HG03196 (cell line): ENCODE measurements at regions not wholly inside any gene's neighbourhood (a gene's known extent, or its start where the extent isn't known, plus 50 kb on each side); places are given as distances from the start of the nearest gene placed in this dataset.

ENCODE experiments used
- ATAC-seq: cut with Tn5 transposase; IDR thresholded peaks from one replicate; pipeline ENCODE4 v1.9.1; 2021; ENCODE audit not compliant: unreplicated experiment

DNA sequence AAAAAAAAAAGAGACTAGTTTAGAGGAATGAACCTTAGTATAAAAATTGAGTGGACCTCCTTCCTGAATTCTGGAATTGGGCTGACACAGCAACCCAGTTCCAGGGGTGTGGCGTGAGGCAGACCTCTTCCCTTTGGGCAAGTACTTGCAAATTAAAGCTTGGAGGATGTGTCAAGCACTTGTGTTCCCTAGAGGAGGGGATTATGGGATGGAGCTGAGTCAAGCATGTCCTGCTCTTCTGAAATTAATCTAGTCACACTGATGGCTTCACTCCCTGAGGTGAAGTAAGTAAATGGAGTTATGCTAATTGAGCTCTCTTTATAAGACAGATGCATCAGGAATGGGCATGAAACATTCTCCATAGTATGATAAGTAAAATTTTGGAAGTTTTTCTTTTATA, 107.7 kb upstream of the HTR2A start:
- no peak for ATAC-seq

DNA sequence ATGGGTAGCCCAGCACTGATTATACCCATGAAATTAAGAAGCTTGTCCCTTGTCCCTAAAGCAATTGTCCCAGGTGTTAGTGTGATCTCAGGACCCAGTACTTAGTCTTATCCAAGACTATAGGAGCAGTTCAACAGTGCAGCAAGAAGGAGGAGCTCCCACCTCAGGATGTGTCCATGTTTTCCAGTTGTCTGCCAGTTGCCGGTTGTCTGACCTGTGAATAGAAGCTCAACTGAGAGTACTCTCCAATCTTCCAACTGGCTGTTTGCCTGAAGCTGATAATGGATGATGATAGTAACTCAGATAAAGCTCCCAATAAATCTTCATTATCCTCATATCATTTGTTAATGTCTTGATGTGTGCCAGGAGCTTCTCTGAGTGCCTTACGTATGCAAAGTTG, 107.2 kb upstream of the HTR2A start:
- no peak for ATAC-seq

DNA sequence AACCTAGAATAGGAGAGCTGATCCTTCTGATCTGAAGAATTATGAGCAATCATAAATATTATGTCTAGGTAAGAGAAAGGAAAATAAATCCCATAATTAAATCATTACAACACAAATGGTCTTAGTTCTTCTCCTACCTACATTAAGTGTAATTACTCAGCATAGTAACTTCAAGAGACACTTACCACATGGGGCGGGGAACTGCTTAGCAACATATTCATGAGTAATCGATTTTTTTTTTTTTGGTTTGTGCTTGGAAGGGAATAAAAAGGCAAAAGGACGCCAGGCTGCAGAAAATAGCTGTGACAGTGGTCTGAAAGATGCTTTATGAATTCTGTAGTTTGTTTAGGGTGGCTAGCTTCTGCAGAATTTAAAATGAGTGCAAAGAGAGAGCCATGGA, 103.3 kb upstream of the HTR2A start:
- ATAC-seq, result no peak

DNA sequence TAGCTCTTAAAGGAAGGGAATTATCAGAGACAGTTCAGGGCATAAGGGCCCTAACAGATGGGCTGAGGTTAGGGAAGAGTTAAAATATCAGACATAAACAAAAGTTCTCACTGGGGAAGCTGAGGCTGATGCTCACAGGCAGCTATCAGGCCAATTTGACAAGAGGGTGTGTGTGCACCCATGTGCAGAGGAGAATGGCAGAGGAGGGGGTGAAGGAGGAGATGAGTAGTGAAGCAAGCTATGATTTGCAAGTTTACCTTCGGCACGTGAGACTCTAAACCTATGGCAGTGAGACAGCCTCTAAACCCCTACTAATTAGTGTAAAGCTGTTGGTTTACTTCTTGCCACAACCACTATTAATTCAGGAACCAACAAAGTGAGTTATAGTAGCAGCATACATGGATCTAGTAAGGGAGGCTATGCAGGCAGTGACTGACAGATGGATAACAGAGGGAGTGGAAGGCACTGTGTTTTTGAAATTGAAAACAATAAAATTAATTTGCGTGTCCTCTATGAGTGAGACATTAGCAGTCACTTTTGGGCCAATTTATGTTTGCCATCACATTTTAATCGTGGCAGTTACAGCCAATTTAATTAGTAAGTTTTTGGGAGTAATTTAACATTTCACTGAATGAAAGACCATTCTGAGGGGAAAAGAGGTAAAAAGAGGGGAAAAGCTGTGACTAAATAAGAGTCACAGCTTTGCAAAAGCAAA, 99.6 kb upstream of the HTR2A start:
- ATAC-seq, result peak; percentile 19

DNA sequence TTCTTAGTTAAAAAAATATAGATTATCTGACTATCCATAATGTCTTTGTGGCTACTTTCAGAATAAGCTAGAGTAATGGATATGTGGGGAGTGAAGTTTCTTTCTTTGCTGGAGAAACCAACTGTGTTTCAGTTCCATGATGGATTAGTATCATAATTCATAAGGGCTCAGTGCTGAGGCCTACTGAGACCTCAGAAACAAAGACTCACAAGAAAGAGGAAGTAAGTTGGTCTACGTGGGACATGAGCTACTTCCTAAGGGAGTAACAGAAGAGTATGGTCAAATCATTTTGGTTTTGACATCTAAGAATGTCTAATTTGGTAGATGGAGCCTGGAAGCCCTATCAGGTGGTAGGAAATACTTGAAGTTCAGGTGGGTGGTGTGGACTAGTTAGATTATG, 99.0 kb upstream of the HTR2A start:
- peak; percentile 78 for ATAC-seq

DNA sequence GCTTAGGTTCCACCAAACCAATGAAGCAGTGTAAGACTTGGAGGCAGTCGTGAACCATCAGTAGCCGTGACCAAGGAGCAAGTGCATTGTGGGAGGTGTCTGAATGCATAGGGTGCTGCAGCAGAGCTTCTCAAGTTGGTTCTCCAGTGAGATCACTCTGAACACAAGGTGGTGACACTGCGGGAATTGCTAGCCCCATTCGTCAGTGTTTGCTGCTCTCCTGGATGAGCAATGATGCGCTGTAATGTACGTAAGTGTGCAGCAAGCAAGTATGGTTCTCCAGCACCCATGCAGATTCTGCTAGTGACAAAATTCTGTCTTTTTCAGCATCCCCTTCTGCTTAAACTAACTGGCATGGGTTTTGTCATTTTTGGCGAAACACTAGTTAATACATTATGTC, 97.6 kb upstream of the HTR2A start:
- no peak for ATAC-seq

DNA sequence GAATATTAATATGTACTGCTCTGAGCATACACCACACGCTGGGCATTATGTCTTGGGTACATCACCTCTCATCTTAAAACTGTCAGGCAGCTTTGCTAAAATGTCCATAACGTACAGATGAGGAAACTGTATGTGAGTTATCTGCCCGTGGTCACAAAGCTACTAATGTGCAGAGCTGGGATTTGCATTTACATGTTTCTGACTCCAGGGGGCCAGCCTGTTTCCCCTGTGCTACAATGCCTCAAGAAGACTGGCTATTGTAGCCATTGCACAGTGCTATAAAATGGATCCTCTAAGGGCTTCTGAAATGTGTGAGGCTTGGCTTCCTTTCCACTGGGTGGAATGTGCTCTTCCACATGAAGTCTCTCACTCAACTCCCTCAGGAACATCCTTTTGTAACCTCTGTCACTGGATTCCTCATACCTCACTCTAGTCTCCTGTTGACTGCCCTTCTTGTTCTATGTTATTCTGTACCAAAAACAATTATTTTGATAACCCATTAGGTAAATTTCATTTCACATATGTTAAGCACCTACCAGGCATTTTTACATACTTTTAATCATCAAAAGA, 95.6 kb upstream of the HTR2A start:
- ATAC-seq, result no peak

DNA sequence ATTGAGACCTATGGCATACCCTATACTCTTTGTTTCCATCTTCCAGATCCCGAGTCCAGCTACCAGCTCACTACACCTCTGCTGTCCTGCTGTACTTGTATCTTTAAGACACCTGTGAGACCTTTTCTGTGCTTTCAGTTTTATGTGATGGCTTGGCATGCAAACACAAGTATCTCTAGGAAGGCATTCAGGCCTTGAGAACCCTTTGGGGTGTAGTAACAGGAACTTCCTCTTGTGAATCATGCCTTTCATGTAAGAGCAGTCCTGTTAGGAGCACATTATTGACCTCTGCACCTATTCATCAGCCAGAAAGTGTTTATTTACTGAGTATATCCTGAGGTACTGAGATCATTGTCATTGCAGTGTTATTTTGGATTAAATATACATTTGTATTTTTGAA, 87.0 kb upstream of the HTR2A start:
- peak; percentile 71 for ATAC-seq

DNA sequence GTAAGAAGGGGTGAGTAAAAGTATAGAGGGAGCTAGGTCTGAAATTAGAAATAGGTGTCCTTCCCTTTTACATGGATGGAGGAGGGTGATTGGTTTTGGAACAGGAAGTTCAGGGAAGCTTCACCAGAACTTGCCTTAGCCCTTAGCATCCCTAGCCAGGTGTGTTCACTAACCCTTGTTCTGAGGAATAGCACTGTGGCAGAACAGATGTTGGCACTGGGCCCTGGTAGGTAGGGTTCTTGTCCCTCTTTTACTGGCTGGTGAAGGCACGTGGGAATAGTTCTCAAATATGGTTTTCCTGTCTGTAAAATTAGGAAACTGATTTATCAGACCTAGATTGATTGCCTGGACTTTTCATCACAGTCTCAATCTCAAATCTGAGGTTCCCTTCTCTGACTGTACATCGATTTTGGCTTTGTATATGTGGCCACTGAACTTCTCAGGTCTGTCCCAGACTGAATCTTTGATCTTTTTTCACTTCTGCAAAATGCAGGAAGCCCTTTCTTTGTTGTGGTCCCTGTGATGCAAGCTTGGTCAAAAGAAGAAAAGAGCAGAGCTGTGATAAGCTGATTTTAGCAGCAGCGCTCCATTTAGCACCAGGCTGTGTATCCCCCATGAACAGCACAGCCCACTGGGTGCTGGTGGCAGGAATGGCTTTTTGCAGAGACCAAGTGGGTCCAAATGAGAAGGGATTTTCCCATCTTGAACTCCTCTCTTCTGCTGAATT, 86.2 kb upstream of the HTR2A start:
- ATAC-seq, result peak; percentile 93

DNA sequence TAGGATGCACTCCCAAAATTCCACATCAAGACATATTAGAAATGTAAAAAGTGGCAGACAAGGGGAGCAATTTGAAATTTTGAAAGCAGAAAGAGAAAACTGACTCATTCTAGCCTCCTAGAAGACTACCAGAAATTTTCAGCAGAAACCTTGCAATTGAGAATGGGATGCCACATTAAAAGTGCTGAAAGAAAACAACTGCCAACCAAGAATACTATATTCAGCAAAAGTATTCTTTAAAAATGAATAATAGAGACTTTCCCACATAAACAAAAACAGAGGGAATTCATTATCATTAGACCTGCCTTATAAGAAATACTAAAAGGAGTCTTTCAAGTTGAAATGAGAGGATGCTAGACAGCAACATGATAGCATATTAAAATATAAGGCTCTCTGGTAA, 78.3 kb upstream of the HTR2A start:
- ATAC-seq, result no peak

DNA sequence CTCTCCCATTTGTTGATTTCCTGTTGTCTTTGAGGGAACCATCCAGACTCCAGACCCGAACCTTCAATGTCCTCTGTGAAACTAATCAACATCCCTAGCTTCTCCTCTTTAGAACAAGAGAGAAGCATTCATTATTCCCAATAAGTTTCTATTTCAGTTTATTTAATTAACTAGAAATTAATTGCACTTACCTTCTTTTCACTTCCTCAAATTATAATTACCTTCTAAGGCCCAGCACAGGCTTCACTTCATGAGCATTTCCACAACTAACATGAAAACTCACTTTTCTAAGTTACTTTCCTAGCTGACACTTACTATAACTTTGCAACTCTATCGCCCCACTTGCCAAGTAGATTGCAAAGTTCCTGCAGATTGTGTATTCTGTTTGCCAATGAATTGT, 71.6 kb upstream of the HTR2A start:
- ATAC-seq, result no peak

DNA sequence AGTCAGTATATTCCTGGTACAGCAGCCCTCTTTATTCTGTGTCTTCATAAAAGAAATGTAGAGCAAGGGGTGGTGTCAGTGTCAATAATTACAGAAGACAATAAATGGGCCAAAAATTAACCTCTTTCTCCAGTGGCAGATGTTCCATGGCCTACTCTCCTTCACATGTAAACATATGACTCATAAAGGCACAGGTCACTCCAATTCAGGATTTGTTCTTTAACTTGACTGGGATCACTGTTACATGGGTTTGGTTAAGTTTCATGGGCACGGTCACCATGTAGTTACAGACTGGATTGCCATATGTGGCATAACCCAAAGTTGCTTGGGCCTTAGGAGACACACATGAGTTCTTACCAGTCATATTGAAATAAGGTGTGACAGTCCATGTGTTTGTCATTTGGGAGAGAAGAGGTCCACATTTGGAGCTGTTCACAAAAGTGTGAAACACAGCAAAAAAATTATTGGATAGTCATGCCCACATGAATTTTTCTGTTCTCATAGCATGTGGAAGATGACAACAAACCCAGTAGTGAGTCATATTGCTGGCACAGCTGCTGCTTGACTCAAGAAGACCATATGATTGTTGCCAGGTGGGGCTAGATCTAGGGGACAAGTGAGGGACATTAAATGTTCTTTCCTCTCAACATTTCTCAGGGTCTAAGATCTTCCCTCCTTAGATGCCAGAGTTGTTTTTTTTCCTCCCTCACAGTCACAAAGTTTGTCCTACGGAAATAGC, 68.1 kb upstream of the HTR2A start:
- ATAC-seq, result no peak

DNA sequence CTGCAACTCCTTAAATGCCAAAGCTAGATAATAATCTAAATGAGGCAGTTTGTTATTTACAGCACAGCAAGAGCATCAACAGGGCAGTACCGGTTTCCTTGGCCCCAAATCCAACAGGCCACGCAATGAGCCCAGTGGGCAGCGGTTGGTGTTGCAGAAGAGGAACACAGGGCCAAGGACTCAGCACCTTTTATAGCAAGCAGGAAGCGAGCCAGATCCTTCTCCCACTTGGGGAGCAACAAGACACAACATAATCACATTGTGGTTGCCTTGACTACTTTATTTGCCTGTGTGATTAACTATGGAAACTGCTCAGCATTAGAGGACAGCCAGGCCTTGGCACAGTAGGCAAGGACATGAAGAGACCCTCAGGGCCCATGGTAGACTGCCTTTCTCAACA, 67.1 kb upstream of the HTR2A start:
- no peak for ATAC-seq

DNA sequence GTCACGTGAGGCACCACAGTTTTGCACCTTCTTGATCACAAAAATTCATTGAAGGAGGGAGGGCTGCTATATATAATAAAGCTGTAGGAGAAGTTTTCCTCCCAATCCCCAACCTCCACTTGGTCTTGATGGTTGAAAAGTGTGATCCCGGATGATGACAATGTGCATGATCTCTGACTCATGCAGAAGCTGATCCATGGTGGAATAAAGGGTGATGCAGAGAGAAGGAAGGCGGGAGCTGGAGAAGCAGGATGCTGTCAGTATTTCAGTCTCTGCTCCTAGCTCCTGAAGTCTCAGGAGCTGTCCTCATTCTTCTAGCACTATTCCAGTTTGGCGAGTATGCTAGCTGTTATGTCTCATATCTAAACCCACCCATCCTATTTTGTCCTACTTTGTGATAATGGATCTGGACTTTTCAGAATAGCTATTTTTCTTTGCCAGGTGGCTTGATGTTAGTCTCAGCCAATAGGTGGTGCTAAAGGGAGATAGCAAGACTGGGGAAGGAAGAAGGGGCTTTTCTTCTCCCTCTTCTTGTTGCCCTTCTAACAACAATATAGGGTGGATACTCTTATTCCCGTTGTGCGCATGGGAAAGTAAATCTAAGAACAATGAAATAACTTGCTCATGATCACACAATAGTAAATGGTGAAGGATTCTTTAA, 65.6 kb upstream of the HTR2A start:
- no peak for ATAC-seq

DNA sequence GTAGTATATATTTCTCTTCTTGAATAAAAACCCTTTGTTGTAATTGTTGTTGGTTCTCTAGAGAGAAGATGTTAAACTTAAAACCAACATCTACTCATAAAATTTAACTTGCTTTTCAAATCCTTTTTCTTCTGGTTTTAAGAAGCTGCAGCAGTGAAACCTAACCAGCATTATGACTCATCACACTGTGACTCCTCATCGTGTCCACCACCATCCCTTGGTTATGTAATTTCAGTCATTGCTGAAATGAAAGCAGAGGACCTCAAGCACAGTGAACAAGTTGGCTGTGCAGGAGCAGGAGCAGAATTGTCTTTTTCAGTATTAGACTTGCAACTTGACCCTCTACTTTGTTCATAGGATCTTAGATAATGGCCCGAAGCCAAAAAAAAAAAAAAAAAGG, 64.9 kb upstream of the HTR2A start:
- peak; percentile 99 for ATAC-seq

DNA sequence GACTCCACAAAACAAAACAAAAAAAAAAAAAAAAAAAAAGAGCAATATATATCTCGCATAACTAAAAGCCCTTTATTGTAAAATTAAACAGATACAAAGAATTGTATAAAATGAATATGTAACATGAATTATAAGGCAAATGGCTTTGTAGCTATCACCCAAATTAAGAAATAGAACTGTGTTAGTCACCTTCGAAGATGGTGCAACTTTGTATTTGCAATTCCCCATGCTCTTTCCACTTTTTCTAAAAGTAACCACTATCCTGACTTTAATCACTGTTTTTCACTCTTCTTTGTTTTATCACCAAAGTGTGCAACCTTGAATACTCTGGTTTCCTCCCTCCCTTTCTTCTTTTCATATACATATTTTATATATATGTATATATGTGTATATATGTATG, 57.1 kb upstream of the HTR2A start:
- ATAC-seq, result no peak

DNA sequence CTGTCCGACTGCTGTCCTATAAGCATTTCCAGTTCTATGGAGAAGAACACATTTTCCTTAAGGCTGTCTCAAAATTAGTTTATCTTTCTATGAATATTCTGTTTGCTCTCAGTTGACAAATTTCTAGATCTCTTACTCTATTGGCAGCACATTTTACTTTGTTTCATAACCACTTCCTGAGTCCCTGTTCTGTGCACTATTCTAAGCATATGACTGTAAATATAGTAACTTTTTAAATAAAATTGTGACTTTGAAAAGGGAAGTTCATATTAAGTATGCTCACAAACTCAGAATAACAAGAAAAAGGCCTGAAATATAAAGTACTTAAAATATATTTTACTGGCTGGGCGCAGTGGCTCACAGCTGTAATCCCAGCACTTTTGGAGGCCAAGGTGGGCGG, 56.5 kb upstream of the HTR2A start:
- ATAC-seq, result no peak

DNA sequence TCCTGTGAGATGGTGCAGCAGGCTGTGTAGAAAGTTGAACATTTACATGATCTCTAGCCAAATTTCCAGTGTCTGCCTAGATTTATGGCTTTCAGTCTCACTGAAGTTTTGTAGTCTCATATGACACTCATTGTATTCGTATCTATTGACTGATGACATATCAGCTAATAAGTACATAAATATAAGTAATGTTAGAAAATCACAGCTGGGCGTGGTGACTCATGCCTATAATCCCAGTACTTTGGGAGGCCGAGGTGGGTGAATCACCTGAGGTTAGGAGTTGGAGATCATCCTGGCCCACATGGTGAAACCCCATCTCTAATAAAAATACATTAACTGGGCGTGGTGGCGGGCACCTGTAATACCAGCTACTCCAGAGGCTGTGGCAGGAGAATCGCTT, 54.7 kb upstream of the HTR2A start:
- ATAC-seq, result no peak

DNA sequence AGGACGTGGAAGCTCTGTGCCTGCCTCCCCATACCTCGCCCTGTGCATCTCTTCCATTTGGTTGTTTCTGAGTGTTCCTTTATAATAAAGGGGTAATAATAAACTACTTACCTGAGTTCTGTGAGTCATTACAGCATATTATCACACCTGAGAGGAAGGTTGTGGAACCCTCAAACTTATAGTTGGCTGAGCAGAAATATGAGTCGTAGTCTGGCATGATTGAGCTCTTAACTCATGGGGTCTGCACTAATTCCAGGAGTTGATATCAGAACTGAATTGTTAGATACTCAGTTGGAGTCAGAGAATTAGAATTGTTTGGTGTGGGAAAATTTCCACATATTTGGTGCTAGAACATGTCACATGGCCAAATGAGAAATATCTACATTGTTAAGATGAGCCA, 52.4 kb upstream of the HTR2A start:
- ATAC-seq, result no peak

DNA sequence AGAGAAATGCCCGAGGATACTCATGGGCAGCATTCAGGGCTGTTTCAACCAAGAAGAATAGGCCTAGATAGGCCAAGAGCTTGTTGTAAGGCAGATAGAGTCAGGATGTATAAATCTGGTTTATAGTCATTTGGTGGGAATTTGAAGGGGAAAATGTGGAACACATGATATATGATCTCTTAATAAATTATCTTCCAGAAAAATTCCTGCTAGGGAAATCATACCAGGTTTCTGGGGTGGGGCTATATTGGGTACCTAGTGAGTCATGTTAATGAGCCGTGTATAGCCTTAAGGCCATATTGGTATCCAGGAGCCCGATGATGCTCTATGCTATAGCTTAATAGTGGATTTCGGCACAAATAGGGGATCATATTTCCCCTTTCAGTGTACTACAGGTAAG, 51.5 kb upstream of the HTR2A start:
- ATAC-seq, result no peak

DNA sequence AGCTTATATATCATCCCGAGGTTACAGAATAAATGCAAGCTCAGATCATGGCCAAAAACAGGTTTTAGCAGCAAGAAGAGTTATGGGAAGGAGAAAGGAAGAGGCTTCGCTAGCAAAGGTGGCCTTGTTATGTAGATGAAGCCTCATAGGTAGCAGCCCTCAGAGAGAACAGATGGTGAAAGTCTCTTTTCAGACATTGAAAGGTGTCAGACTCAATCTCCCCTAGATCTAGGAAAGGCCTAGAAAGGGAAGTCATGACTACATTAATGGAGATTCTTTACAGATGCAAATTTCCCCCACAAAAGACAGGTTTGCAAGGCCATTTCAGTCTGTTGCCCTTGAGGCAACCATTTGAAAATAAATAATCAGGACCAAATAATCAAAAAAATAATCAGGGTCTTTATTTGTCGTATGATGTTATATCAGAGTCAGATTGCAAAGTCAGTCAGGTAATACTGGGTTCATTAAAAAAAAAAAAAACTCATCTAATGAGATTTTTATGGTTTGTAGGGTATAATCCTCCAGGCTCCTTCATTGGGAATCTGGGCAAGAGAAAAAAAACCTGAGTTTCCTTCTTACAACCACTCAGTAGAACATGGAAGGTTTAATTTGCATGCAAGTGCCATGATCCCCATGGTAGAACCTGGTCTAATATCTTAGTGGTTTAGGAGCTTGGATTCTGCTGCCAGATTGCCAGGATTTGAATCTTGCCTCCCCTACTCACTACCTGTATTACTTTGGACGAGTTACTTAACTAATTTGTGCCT, 50.8 kb upstream of the HTR2A start:
- ATAC-seq, result no peak
